ENCODE measurements at regions not wholly inside any gene's neighbourhood (a gene's known extent, or its start where the extent isn't known, plus 50 kb on each side); places are given as distances from the start of the nearest gene placed in this dataset.

GRCh38 chr5:116732591-116732990 is 158.0 kb upstream of the SEMA6A start:
- TF ChIP-seq EZH2 (IDR thresholded peaks at IDR 0.05; ENCODE audit: low read depth, unreplicated experiment), result no peak
- no peak for TF ChIP-seq CTCF (conservative IDR thresholded peaks at IDR 0.05; ENCODE audit: low read depth in 2 of 2)
- no peak for TF ChIP-seq NANOG (IDR thresholded peaks at IDR 0.05; ENCODE audit: borderline replicate concordance)

All from GM23338 (cell line).